ENCODE measurements at regions not wholly inside any gene's neighbourhood (a gene's known extent, or its start where the extent isn't known, plus 50 kb on each side); places are given as distances from the start of the nearest gene placed in this dataset.

- no peak for TF ChIP-seq POLR2A (IDR thresholded peaks at IDR 0.05)
- TF ChIP-seq CTCF (IDR thresholded peaks at IDR 0.05) = no peak
- TF ChIP-seq POLR2AphosphoS5 (IDR thresholded peaks at IDR 0.05) = no peak
These were observed 335.7 kb upstream of the PHF14 start for GRCh38 chr7:10637991-10638390.

Data from upper lobe of left lung (tissue), 4 donors.